Gastrocnemius medialis (tissue), 4 donors: ENCODE measurements at regions not wholly inside any gene's neighbourhood (a gene's known extent, or its start where the extent isn't known, plus 50 kb on each side); places are given as distances from the start of the nearest gene placed in this dataset.

ENCODE experiments used
- POLR2A ChIP-seq, 2 donors: fragments of 450-650 bp; IDR thresholded peaks; one replicate each; pipeline ENCODE4 v1.6.1; 2017; ENCODE audit warnings: antibody characterized with exemption in 2 of 2, mild to moderate bottlenecking in 2 of 2, moderate library complexity in 2 of 2
- TF ChIP-seq, protein P1 (sequence below), 5 experiments: fragments of 450-650 bp in 3 of 5; fragments of 200-600 bp in 2 of 5; sonication (generic) in 2 of 5; IDR thresholded peaks in 4 of 5; conservative IDR thresholded peaks in 1 of 5; 1 replicate in 4 of 5; 2 replicates in 1 of 5; pipeline ENCODE4 v1.5.1; 2016 to 2019; ENCODE audit warnings: antibody characterized with exemption in 5 of 5, mild to moderate bottlenecking in 3 of 5, moderate library complexity in 3 of 5

GRCh38 chr1:214966346-214966745 is 116.2 kb upstream of the KCNK2 start:
- TF ChIP-seq, protein P1, sequence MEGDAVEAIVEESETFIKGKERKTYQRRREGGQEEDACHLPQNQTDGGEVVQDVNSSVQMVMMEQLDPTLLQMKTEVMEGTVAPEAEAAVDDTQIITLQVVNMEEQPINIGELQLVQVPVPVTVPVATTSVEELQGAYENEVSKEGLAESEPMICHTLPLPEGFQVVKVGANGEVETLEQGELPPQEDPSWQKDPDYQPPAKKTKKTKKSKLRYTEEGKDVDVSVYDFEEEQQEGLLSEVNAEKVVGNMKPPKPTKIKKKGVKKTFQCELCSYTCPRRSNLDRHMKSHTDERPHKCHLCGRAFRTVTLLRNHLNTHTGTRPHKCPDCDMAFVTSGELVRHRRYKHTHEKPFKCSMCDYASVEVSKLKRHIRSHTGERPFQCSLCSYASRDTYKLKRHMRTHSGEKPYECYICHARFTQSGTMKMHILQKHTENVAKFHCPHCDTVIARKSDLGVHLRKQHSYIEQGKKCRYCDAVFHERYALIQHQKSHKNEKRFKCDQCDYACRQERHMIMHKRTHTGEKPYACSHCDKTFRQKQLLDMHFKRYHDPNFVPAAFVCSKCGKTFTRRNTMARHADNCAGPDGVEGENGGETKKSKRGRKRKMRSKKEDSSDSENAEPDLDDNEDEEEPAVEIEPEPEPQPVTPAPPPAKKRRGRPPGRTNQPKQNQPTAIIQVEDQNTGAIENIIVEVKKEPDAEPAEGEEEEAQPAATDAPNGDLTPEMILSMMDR (IDR thresholded peaks at IDR 0.05 in 4 of 5, conservative IDR thresholded peaks at IDR 0.05 in 1 of 5), result no peak
- TF ChIP-seq POLR2A (IDR thresholded peaks at IDR 0.05), result no peak
